Omental fat pad (tissue), 3 donors: ENCODE measurements at regions not wholly inside any gene's neighbourhood (a gene's known extent, or its start where the extent isn't known, plus 50 kb on each side); places are given as distances from the start of the nearest gene placed in this dataset.
"Not testable (repeated sequence)": the region's sequence is repeated elsewhere in the genome, so short reads cannot be mapped to it uniquely, and the experiment has no call there.

Source experiments
- ATAC-seq: fragments of 150-250 bp; one replicate; pipeline ENCODE4 v1.9.1; 2016; ENCODE audit warnings: mild to moderate bottlenecking, moderate library complexity; ENCODE audit not compliant: low FRiP score
- DNase-seq: peaks from one replicate; pipeline ENCODE4 v3.0.0-alpha.2; 2019; ENCODE audit warnings: low spot score
- CTCF ChIP-seq, 3 donors: fragments of 450-650 bp; IDR thresholded peaks; one replicate each; pipeline ENCODE4 v1.5.1; 2016 to 2017; ENCODE audit warnings: antibody characterized with exemption in 3 of 3, mild to moderate bottlenecking in 3 of 3, moderate library complexity in 2 of 3

GRCh38 chr5:163869581-163869980, 364.2 kb downstream of the MAT2B start:
- no peak for DNase-seq
- TF ChIP-seq CTCF (IDR thresholded peaks at IDR 0.05), result no peak
- no peak for ATAC-seq

- no peak for ATAC-seq
- DNase-seq, result no peak
- TF ChIP-seq CTCF (IDR thresholded peaks at IDR 0.05), result no peak
Measured at GRCh38 chr5:163870441-163870840, 365.0 kb downstream of the MAT2B start.

DNA sequence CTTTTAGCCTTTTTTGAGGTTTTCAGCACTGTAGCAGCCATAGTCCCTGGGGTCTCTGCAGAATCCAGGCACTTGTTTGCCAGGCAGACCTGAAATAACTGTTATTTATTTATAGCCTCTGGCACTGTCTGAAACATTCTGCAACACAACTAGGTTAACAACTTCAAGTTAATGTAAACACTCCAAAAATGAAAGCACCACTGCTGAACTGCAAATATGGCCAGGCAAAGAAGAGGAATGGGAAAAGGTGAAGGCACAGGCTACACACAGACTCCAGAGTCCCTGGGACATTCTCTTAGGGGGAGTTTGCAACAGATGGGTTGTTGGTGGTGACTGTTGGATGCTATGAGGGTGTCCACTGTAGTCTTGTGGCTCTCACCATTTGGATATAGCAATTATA, 369.0 kb downstream of the MAT2B start:
- TF ChIP-seq CTCF (IDR thresholded peaks at IDR 0.05), result no peak
- ATAC-seq, result no peak
- no peak for DNase-seq

DNA sequence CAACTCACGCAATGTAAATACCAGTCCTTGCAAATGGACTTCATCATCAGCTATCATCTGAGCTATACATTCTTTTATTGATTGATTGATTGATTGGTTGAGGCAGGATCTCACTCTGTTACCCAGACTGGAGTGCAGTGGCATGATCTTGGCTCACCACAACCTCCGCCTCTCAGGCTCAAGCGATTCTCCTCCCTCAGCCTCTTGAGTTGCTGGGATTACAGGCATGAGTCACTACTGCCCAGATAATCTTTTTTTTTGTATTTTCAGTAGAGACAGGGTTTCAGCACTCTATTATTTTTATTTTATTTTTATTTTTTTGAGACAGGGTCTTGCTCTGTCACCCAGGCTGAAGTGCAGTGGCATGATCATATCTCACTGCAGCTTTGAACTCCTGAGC, 369.5 kb downstream of the MAT2B start:
- not testable (repeated sequence) for DNase-seq, ATAC-seq

DNA sequence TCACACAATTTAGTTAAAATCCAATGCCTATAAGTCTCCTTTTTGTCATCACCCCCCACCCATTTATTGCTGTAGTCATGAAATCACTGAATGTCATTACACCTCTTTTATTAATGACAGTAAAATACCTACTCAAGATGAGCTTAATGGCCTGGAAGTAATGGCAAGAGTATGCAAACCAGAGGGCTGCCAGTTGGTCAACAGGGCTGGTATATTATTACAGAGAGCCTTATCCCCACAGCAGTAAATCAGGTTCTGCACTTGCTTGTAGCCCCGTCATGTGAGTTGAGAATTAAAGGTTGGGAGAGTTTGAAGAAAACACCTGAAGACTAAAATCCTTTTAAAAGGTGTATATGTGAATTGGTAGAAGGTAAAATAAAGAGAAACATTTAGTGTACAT, 372.4 kb downstream of the MAT2B start:
- no peak for TF ChIP-seq CTCF (IDR thresholded peaks at IDR 0.05)
- ATAC-seq (no peak), DNase-seq (no peak)

DNA sequence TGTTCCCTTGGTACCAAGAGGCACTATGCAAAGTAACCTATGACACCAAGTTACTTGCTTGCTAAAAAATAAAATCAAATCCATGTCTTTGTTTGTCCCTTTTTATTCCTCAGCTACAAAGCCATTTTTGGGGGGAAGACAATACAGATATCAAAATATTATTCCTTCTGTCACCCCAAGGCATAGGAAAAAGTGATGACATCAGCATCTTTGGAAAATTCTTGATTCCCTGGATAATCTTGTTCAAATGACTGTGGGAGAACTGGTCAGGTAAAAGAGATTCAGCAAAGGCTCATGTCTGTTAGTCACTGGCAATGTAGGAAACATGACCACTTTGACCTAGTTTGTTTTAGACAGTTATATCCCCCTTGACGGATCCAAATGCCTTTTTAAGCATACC, 373.1 kb downstream of the MAT2B start:
- ATAC-seq (no peak), DNase-seq (no peak)
- no peak for TF ChIP-seq CTCF (IDR thresholded peaks at IDR 0.05)

GRCh38 chr5:163880302-163880701, 374.9 kb downstream of the MAT2B start:
- DNase-seq (no peak), ATAC-seq (no peak)
- TF ChIP-seq CTCF (IDR thresholded peaks at IDR 0.05), result no peak

GRCh38 chr5:163885117-163885516, 379.7 kb downstream of the MAT2B start:
- ATAC-seq (no peak), DNase-seq (no peak)
- no peak for TF ChIP-seq CTCF (IDR thresholded peaks at IDR 0.05)
